NCI-H82 treated with DMSO at 0.1 percent for 48 hours (cell line): ENCODE measurements at regions not wholly inside any gene's neighbourhood (a gene's known extent, or its start where the extent isn't known, plus 50 kb on each side); places are given as distances from the start of the nearest gene placed in this dataset.

Source experiments
- DNase-seq: peaks from one replicate; lab custom pipeline; 2025; ENCODE audit not compliant: unreplicated experiment; lab: John Stamatoyannopoulos, UW

DNA sequence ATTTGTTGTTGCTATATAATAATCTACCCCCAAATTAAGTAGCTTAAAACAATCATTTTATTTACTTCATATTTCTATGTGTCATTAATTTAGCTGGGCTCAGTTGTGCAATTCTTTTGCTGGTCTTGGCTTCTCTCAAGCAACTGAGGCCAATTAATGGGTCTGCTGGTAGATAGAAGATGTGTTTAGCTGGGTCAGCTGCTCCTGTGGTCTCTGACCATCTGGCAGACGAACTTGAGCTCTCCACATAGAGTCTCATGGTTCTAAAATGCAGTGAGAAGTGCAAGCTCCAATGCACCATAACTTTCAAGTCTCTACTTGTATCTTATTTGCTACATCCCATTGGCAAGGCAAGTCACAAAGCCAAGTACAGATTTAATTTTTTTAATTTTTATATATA is 515.6 kb downstream of the ZIC1 start:
- DNase-seq, result no peak

- DNase-seq, result no peak
Measured at GRCh38 chr3:147925272-147925671, 516.1 kb downstream of the ZIC1 start.

DNA sequence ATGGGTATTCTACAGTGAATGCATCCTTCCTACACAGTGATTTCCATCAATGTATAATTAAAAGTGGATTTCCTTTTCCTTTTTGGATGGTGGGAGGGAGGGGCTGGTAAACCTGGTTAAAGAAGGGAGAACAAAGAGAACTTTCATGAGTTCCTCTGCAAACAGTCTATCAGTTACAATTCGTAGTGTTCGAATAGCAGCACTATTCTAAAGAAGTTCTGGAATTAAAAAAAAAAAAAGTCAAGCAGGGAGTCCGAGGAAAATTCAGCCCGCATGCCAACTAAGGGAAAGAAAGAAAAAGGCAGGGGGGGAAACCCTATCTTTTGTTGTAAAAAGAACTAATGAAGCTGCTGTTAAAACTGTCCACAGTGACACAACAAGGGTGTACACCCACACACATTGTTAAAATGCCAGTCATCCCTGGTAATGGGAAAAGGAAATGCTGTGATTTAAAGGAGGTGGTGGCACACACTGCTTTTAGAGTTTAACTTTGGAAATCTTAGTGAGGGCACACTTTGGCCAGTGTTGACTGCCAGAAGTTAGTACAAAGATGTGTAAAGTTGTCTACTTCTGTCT is 521.2 kb downstream of the ZIC1 start:
- no peak for DNase-seq

GRCh38 chr3:147934451-147935180 is 525.5 kb downstream of the ZIC1 start:
- no peak for DNase-seq

DNA sequence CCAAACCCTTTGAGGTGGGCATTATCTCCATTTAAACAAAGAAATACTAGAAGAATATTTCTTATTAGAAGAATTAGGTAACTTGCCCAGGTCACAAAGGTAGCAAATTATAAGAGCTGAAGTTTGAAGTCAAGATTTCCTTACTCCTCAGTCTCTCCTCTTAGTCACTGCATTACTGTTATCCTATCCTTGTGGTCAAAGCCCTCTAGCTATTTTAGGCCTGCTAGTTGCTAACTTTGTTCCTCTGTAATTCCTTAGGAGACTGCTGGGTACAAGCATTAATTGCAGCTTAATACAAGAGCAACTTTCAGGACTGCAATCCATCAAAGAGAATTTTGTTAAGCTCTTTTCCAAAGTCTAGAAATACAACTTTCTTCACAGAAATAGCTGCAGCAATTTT is 528.2 kb downstream of the ZIC1 start:
- no peak for DNase-seq

DNA sequence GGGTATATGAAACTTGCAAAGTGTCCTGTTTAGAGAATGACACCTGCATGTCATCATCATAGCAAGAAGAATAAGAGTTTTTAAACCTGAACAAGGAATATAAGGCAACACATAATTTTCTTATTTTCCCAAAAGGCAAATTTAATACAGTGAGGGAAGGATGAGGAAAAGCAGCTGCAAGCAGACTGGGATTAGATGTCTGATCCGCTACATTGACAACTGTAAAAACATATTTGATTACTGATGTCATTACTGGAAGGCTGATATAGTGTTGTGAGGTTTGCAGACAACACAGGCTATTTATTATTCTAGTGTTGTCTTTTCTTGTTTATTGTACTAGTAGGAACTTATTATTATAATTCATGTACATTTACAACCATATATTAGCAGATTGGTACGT is 528.7 kb downstream of the ZIC1 start:
- no peak for DNase-seq

DNA sequence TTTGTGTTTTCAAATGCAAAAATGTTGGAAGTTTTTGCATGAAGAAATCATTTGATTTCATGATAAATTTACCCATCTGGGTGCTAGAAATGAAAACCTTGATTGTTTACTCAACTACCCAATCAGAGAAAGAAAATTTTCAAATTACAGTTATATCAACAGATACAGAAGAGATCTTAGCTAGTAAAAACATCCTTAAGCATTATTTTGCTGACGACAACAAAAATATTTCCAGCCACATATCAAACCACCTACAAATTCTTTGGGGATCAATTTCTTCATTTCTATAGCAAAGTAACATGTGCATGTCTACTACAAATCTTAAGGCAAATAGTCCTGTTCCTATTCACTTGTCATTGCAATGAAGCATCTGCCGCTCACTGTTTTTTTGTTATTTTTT is 530.3 kb downstream of the ZIC1 start:
- no peak for DNase-seq

- DNase-seq, result no peak
Measured at GRCh38 chr3:147939839-147940238, 530.7 kb downstream of the ZIC1 start.

DNA sequence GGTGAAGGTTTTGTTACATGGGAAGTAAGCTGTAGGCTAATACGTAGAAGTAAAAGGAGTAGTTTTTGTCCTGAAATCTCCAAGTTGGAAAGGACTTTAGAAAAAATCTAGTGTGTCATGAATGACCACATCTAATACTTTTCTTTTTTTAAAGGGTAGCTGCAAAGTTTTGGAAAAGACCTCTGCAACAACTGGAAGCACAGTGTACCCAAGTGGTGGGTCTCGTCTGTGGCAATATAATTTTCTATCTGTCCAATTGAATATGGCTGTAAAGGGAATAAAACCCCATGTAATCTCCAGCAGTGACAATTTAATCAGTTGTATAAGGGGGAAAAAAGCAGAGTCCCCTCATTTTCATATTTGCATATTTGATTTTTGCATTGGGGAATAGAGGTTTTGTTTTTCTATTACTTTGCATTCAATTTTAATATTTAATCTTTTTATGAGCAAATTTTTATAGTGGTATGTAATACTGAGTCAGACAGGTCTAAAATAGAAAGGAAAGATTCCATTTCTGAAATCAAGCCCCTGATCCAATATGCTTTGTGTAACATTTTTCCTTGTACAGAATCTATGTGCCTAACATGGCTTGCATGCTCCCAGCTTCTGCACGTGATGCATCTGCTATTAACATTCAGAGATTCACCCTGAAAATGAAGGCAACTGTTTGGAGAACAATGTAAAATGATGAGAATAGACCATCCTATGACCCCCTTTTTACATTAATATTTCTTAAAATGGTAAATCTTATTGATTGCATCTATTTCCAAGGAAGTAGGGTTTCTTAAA is 531.4 kb downstream of the ZIC1 start:
- no peak for DNase-seq

- DNase-seq, result no peak
Measured at GRCh38 chr3:147941969-147942368, 532.8 kb downstream of the ZIC1 start.

- no peak for DNase-seq
Measured at GRCh38 chr3:147943265-147943945, 534.2 kb downstream of the ZIC1 start.

DNA sequence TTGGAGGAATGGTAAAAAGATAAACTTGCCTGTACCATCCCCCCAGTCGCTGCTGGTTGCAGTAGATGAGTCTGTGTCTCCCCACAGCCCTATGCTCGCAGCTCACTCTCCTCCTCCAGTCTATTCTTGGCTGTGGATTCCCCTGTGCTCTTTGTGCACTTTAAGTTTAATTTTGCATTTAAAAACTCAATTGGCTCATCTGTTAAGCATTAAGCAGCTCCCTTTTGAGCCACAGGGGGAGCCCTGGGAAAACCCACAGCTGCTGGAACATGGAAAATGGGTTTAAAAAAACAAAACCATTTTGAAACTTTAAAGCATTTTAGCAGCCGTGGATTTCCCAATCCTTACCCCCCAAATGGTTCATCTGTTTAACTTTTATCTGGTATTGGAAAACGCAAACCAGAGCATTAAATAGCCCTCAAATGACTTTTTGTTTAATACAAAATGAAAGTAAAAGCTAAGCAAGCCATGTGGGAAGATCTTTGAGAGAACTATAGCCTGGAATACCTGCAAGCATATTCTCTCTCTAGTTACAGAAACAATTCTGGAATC is 536.9 kb downstream of the ZIC1 start:
- no peak for DNase-seq

DNA sequence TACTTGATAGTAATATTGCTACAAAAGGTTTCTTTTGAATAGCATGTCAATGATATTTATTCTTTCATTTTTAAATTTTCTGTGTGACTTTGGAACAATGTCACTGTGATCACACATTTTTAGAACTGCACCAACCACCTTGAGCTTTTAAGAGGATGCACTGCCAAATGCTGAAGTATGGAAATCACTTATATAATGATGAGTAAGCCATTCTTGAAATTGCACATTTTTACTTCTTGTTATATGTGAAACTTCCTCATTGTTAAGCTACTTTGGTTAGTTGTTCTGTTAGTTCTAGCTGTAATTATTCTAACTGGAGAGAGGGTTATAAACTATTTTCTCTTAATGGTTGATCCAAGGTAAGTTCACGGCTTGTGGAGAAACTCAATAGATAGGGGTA is 547.5 kb downstream of the ZIC1 start:
- no peak for DNase-seq

DNA sequence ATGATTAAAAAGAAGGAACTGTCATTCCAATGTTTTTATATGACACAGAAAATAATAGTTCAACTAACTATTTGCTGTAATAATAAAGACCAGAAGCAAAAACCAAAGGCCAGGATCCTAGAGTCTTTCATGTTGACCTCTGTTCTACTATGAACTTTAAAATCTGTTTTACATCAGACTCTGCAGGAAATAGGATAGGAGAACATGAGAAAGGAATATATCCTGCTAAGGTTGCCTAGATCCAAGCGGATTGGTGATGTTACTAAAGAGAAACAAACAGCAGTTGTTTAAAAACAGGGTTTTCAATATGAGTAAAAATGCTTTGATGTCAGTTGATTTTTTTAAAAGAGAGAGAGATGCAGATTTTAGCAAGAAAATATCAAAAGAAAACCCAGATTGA is 549.6 kb downstream of the ZIC1 start:
- DNase-seq, result no peak

DNA sequence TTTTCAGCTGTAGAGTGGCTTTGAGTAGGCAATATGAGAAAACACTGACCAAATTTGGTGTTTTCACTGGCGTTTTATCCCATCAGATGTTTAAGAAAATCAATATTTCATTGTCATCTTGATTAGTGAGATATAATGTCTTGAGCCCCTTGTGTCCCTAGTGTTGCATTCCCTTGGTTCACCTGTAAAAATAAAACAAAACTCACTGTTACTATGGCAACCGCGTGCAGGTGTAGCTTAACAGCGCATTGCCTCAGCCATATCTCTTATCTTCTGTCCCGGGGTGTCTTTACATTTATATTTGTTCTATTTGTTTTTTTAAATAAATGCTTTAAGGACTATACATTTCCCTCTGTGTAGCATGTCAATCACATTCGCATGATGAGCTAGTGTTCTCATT is 551.6 kb downstream of the ZIC1 start:
- no peak for DNase-seq

GRCh38 chr3:147962408-147963164 is 553.4 kb downstream of the ZIC1 start:
- DNase-seq, result no peak

DNA sequence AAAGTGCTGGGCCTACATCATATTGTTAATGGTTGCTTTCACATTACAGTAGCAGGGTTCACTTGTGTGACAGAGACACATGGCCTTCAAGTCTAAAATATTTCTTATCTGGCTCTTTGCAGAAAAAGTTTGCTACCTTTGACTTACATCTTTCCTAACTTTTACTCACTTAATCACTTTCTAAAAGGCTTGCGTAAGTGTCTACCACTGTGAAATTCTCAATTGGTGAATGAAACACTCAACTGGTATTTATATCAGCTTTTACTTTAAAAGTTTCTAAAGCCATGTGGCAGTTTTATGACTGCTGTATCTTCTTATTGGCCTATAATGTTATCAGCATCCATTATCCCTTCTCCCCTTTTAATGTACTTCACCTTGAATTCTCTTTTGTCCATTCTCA is 554.5 kb downstream of the ZIC1 start:
- DNase-seq, result no peak

- no peak for DNase-seq
Measured at GRCh38 chr3:147975165-147975564, 566.0 kb downstream of the ZIC1 start.

DNA sequence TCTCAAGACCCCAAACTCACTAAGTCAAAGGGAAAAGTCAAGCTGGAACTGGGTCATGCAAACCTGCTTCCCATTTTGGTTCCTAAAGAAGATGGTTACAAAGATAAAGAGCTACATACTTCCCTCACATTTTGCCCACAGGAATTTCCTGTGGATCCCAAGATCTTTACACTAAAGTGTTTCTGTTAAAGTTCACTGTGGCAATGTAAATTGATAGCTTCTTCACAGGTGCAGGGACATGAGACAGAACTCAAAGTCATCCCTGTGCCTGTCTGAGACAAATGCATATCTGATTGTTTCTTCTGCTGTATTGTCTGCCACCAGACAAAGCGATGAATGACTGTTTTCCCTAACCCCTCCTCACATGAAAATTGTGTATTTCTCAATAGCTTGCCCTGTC is 567.8 kb downstream of the ZIC1 start:
- DNase-seq, result no peak

DNA sequence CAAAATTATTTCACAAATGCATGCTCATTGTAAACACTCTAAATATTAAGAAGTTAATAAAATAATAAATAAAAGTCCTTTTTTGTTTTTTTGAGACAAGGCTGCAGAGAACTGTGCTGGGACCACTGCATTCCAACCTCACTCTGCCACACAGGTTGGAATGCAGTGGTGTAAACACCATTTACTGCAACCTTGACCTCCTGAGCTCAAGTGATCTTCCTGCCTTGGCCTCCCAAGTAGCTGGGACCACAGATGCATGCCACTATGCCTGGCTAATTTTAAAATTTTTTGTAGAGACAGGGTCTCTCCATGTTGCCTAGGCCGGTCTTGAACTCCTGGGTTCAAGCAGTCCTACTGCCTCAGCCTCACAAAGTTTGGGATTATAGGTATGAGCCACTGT is 578.4 kb downstream of the ZIC1 start:
- DNase-seq, result no peak

DNA sequence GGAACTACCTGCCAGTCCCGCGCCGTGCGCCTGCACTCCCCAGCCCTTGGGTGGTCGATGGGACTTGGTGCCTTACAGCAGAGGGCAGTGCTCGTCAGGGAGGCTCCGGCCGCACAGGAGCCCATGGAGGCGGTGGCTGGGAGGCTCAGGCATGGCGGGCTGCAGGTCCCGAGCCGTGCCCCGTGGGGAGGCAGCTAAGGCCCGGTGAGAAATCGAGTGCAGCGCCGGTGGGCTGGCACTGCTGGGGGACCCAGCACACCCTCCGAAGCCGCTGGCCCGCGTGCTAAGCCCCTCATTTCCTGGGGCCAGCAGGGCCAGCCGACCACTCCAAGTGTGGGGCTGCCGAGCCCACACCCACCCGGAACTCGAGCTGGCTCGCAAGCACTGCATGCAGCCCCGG is 580.2 kb downstream of the ZIC1 start:
- DNase-seq, result no peak
